ENCODE measurements at regions not wholly inside any gene's neighbourhood (a gene's known extent, or its start where the extent isn't known, plus 50 kb on each side); places are given as distances from the start of the nearest gene placed in this dataset.

GRCh38 chr12:125470838-125471783 lies 405.9 kb downstream of the AACS start (continued):
- TF ChIP-seq, protein P1, sequence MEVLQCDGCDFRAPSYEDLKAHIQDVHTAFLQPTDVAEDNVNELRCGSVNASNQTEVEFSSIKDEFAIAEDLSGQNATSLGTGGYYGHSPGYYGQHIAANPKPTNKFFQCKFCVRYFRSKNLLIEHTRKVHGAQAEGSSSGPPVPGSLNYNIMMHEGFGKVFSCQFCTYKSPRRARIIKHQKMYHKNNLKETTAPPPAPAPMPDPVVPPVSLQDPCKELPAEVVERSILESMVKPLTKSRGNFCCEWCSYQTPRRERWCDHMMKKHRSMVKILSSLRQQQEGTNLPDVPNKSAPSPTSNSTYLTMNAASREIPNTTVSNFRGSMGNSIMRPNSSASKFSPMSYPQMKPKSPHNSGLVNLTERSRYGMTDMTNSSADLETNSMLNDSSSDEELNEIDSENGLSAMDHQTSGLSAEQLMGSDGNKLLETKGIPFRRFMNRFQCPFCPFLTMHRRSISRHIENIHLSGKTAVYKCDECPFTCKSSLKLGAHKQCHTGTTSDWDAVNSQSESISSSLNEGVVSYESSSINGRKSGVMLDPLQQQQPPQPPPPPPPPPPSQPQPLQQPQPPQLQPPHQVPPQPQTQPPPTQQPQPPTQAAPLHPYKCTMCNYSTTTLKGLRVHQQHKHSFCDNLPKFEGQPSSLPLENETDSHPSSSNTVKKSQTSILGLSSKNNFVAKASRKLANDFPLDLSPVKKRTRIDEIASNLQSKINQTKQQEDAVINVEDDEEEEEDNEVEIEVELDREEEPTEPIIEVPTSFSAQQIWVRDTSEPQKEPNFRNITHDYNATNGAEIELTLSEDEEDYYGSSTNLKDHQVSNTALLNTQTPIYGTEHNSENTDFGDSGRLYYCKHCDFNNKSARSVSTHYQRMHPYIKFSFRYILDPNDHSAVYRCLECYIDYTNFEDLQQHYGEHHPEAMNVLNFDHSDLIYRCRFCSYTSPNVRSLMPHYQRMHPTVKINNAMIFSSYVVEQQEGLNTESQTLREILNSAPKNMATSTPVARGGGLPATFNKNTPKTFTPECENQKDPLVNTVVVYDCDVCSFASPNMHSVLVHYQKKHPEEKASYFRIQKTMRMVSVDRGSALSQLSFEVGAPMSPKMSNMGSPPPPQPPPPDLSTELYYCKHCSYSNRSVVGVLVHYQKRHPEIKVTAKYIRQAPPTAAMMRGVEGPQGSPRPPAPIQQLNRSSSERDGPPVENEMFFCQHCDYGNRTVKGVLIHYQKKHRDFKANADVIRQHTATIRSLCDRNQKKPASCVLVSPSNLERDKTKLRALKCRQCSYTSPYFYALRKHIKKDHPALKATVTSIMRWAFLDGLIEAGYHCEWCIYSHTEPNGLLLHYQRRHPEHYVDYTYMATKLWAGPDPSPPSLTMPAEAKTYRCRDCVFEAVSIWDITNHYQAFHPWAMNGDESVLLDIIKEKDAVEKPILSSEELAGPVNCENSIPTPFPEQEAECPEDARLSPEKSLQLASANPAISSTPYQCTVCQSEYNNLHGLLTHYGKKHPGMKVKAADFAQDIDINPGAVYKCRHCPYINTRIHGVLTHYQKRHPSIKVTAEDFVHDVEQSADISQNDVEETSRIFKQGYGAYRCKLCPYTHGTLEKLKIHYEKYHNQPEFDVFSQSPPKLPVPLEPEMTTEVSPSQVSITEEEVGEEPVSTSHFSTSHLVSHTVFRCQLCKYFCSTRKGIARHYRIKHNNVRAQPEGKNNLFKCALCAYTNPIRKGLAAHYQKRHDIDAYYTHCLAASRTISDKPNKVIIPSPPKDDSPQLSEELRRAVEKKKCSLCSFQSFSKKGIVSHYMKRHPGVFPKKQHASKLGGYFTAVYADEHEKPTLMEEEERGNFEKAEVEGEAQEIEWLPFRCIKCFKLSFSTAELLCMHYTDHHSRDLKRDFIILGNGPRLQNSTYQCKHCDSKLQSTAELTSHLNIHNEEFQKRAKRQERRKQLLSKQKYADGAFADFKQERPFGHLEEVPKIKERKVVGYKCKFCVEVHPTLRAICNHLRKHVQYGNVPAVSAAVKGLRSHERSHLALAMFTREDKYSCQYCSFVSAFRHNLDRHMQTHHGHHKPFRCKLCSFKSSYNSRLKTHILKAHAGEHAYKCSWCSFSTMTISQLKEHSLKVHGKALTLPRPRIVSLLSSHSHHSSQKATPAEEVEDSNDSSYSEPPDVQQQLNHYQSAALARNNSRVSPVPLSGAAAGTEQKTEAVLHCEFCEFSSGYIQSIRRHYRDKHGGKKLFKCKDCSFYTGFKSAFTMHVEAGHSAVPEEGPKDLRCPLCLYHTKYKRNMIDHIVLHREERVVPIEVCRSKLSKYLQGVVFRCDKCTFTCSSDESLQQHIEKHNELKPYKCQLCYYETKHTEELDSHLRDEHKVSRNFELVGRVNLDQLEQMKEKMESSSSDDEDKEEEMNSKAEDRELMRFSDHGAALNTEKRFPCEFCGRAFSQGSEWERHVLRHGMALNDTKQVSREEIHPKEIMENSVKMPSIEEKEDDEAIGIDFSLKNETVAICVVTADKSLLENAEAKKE (CRISPR knock-in tag; IDR thresholded peaks at IDR 0.05) = no peak
- TF ChIP-seq POLR2AphosphoS5 (IDR thresholded peaks at IDR 0.05; ENCODE audit: low read depth) (no peak), ETS1 (IDR thresholded peaks at IDR 0.05) (no peak), NANOG (IDR thresholded peaks at IDR 0.05; ENCODE audit: borderline replicate concordance) (no peak), JUNB (IDR thresholded peaks at IDR 0.05; ENCODE audit: unreplicated experiment) (no peak), CREB1 (CRISPR knock-in tag; IDR thresholded peaks at IDR 0.05; ENCODE audit: low read depth) (no peak), ZNF331 (CRISPR knock-in tag; IDR thresholded peaks at IDR 0.05; ENCODE audit: low read depth) (no peak), EZH2phosphoT487 (IDR thresholded peaks at IDR 0.05; ENCODE audit: unreplicated experiment) (no peak)
- TF ChIP-seq, protein P2, sequence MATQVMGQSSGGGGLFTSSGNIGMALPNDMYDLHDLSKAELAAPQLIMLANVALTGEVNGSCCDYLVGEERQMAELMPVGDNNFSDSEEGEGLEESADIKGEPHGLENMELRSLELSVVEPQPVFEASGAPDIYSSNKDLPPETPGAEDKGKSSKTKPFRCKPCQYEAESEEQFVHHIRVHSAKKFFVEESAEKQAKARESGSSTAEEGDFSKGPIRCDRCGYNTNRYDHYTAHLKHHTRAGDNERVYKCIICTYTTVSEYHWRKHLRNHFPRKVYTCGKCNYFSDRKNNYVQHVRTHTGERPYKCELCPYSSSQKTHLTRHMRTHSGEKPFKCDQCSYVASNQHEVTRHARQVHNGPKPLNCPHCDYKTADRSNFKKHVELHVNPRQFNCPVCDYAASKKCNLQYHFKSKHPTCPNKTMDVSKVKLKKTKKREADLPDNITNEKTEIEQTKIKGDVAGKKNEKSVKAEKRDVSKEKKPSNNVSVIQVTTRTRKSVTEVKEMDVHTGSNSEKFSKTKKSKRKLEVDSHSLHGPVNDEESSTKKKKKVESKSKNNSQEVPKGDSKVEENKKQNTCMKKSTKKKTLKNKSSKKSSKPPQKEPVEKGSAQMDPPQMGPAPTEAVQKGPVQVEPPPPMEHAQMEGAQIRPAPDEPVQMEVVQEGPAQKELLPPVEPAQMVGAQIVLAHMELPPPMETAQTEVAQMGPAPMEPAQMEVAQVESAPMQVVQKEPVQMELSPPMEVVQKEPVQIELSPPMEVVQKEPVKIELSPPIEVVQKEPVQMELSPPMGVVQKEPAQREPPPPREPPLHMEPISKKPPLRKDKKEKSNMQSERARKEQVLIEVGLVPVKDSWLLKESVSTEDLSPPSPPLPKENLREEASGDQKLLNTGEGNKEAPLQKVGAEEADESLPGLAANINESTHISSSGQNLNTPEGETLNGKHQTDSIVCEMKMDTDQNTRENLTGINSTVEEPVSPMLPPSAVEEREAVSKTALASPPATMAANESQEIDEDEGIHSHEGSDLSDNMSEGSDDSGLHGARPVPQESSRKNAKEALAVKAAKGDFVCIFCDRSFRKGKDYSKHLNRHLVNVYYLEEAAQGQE (IDR thresholded peaks at IDR 0.05; ENCODE audit: unreplicated experiment) = no peak
